ENCODE measurements at regions not wholly inside any gene's neighbourhood (a gene's known extent, or its start where the extent isn't known, plus 50 kb on each side); places are given as distances from the start of the nearest gene placed in this dataset.

- intact Hi-C loops (cut with DNase I), result no loop called here
- WGBS, result 54% methylated on average over 1 of the region's 1 CpG
- no peaks in the 10 kb centered on the region for H3K27me3 ChIP-seq (ENCODE audit: control insufficient read depth, insufficient read depth)
Observed at GRCh38 chr2:52931660-52932059, 835.9 kb upstream of the CHAC2 start.

GRCh38 chr2:52929412-52929811 lies 838.2 kb upstream of the CHAC2 start:
- 94% methylated on average over 4 of the region's 4 CpGs for WGBS

More at GRCh38 chr2:52931660-52932059, 835.9 kb upstream of the CHAC2 start:
- Histone ChIP-seq H3K9me3 (ENCODE audit: control insufficient read depth, low read length) (no peaks in the 10 kb centered on the region), H3K4me3 (ENCODE audit: low read length) (no peak overlapping the region), H3K27ac (ENCODE audit: low read length) (no peak overlapping the region), H3K4me1 (ENCODE audit: control insufficient read depth, insufficient read depth, low read length) (no peaks in the 10 kb centered on the region)
- DNase-seq, result no peak
- no peak for ATAC-seq

GRCh38 chr2:52919673-52920072 lies 847.9 kb upstream of the CHAC2 start:
- H3K27ac ChIP-seq (ENCODE audit: low read length), result no peak overlapping the region
- no peaks in the 10 kb centered on the region for H3K27me3 ChIP-seq (ENCODE audit: control insufficient read depth, insufficient read depth)
- H3K4me3 ChIP-seq (ENCODE audit: low read length), result no peak overlapping the region
- intact Hi-C loops (cut with DNase I), result no loop called here
- ATAC-seq (no peak), DNase-seq (no peak)
- H3K4me1 ChIP-seq (ENCODE audit: control insufficient read depth, insufficient read depth, low read length), result peaks cover 2% of the 10 kb centered on the region
- 58% methylated on average over 4 of the region's 4 CpGs for WGBS
- H3K9me3 ChIP-seq (ENCODE audit: control insufficient read depth, low read length), result no peaks in the 10 kb centered on the region

More at GRCh38 chr2:52929412-52929811, 838.2 kb upstream of the CHAC2 start:
- Histone ChIP-seq H3K4me3 (ENCODE audit: low read length) (no peak overlapping the region), H3K27me3 (ENCODE audit: control insufficient read depth, insufficient read depth) (no peaks in the 10 kb centered on the region), H3K4me1 (ENCODE audit: control insufficient read depth, insufficient read depth, low read length) (no peaks in the 10 kb centered on the region), H3K9me3 (ENCODE audit: control insufficient read depth, low read length) (no peaks in the 10 kb centered on the region), H3K27ac (ENCODE audit: low read length) (no peak overlapping the region)
- ATAC-seq (no peak), DNase-seq (peak in 1 of 3 donors; percentile 9)
- intact Hi-C loops (cut with DNase I), result no loop called here

- DNase-seq, result no peak
- Histone ChIP-seq H3K27me3 (ENCODE audit: control insufficient read depth, insufficient read depth) (no peaks in the 10 kb centered on the region), H3K9me3 (ENCODE audit: control insufficient read depth, low read length) (no peaks in the 10 kb centered on the region), H3K27ac (ENCODE audit: low read length) (no peak overlapping the region), H3K4me3 (ENCODE audit: low read length) (no peak overlapping the region), H3K4me1 (ENCODE audit: control insufficient read depth, insufficient read depth, low read length) (peaks cover 2% of the 10 kb centered on the region)
- WGBS, result 59% methylated on average over 1 of the region's 1 CpG
- no peak for ATAC-seq
- intact Hi-C loops (cut with DNase I), result no loop called here
Observed at GRCh38 chr2:52918551-52918950, 849.1 kb upstream of the CHAC2 start.

GRCh38 chr2:52916981-52917380 lies 850.6 kb upstream of the CHAC2 start:
- WGBS, result 40% methylated on average over 3 of the region's 3 CpGs
- Histone ChIP-seq H3K27ac (ENCODE audit: low read length) (no peak overlapping the region), H3K4me1 (ENCODE audit: control insufficient read depth, insufficient read depth, low read length) (peaks cover 2% of the 10 kb centered on the region), H3K4me3 (ENCODE audit: low read length) (no peak overlapping the region), H3K9me3 (ENCODE audit: control insufficient read depth, low read length) (no peaks in the 10 kb centered on the region), H3K27me3 (ENCODE audit: control insufficient read depth, insufficient read depth) (no peaks in the 10 kb centered on the region)
- intact Hi-C loops (cut with DNase I), result no loop called here
- ATAC-seq, result no peak
- DNase-seq, result no peak

GRCh38 chr2:52904355-52904891 lies 863.2 kb upstream of the CHAC2 start:
- Histone ChIP-seq H3K4me3 (ENCODE audit: low read length) (no peak overlapping the region), H3K9me3 (ENCODE audit: control insufficient read depth, low read length) (no peaks in the 10 kb centered on the region), H3K27ac (ENCODE audit: low read length) (no peak overlapping the region), H3K4me1 (ENCODE audit: control insufficient read depth, insufficient read depth, low read length) (no peaks in the 10 kb centered on the region), H3K27me3 (ENCODE audit: control insufficient read depth, insufficient read depth) (no peaks in the 10 kb centered on the region)
- ATAC-seq (no peak), DNase-seq (no peak)
- intact Hi-C loops (cut with DNase I), result no loop called here
- 24% methylated on average over 1 of the region's 1 CpG for WGBS

- Histone ChIP-seq H3K27me3 (ENCODE audit: control insufficient read depth, insufficient read depth) (no peaks in the 10 kb centered on the region), H3K9me3 (ENCODE audit: control insufficient read depth, low read length) (no peaks in the 10 kb centered on the region), H3K4me3 (ENCODE audit: low read length) (no peak overlapping the region), H3K27ac (ENCODE audit: low read length) (no peak overlapping the region), H3K4me1 (ENCODE audit: control insufficient read depth, insufficient read depth, low read length) (no peaks in the 10 kb centered on the region)
- no peak for DNase-seq
- ATAC-seq, result no peak
- 74% methylated on average over 2 of the region's 2 CpGs for WGBS
- intact Hi-C loops (cut with DNase I), result no loop called here
Observed at GRCh38 chr2:52897511-52898044, 870.0 kb upstream of the CHAC2 start.

GRCh38 chr2:52895726-52896340 lies 871.8 kb upstream of the CHAC2 start:
- no peaks in the 10 kb centered on the region for H3K27me3 ChIP-seq (ENCODE audit: control insufficient read depth, insufficient read depth)
- H3K9me3 ChIP-seq (ENCODE audit: control insufficient read depth, low read length), result no peaks in the 10 kb centered on the region
- no peak overlapping the region for H3K27ac ChIP-seq (ENCODE audit: low read length)
- no peaks in the 10 kb centered on the region for H3K4me1 ChIP-seq (ENCODE audit: control insufficient read depth, insufficient read depth, low read length)
- WGBS, result 61% methylated on average over 4 of the region's 4 CpGs
- no peak overlapping the region for H3K4me3 ChIP-seq (ENCODE audit: low read length)
- ATAC-seq (no peak), DNase-seq (no peak)
- intact Hi-C loops (cut with DNase I), result no loop called here

- DNase-seq (no peak), ATAC-seq (no peak)
- Histone ChIP-seq H3K4me3 (ENCODE audit: low read length) (no peak overlapping the region), H3K27me3 (ENCODE audit: control insufficient read depth, insufficient read depth) (no peaks in the 10 kb centered on the region), H3K4me1 (ENCODE audit: control insufficient read depth, insufficient read depth, low read length) (no peaks in the 10 kb centered on the region), H3K9me3 (ENCODE audit: control insufficient read depth, low read length) (no peaks in the 10 kb centered on the region), H3K27ac (ENCODE audit: low read length) (no peak overlapping the region)
- WGBS, result 87% methylated on average over 3 of the region's 3 CpGs
- intact Hi-C loops (cut with DNase I), result no loop called here
Observed at GRCh38 chr2:52886556-52886955, 881.0 kb upstream of the CHAC2 start.

GRCh38 chr2:52884761-52885352 lies 882.7 kb upstream of the CHAC2 start:
- 65% methylated on average over 3 of the region's 3 CpGs for WGBS
- Histone ChIP-seq H3K4me1 (ENCODE audit: control insufficient read depth, insufficient read depth, low read length) (no peaks in the 10 kb centered on the region), H3K9me3 (ENCODE audit: control insufficient read depth, low read length) (no peaks in the 10 kb centered on the region), H3K27ac (ENCODE audit: low read length) (no peak overlapping the region), H3K4me3 (ENCODE audit: low read length) (no peak overlapping the region), H3K27me3 (ENCODE audit: control insufficient read depth, insufficient read depth) (no peaks in the 10 kb centered on the region)
- DNase-seq (no peak), ATAC-seq (no peak)
- intact Hi-C loops (cut with DNase I), result no loop called here

- no peaks in the 10 kb centered on the region for H3K9me3 ChIP-seq (ENCODE audit: control insufficient read depth, low read length)
- H3K4me1 ChIP-seq (ENCODE audit: control insufficient read depth, insufficient read depth, low read length), result no peaks in the 10 kb centered on the region
- DNase-seq (no peak), ATAC-seq (no peak)
- no peak overlapping the region for H3K4me3 ChIP-seq (ENCODE audit: low read length)
- no peak overlapping the region for H3K27ac ChIP-seq (ENCODE audit: low read length)
- WGBS, result 70% methylated on average over 2 of the region's 2 CpGs
- no peaks in the 10 kb centered on the region for H3K27me3 ChIP-seq (ENCODE audit: control insufficient read depth, insufficient read depth)
- intact Hi-C loops (cut with DNase I), result no loop called here
Observed at GRCh38 chr2:52882974-52883373, 884.6 kb upstream of the CHAC2 start.
